Gastrocnemius medialis (tissue), 4 donors: ENCODE measurements at regions not wholly inside any gene's neighbourhood (a gene's known extent, or its start where the extent isn't known, plus 50 kb on each side); places are given as distances from the start of the nearest gene placed in this dataset.

Experiments
- ATAC-seq, 2 donors: fragments of 150-250 bp; one replicate each; pipeline ENCODE4 v1.9.1; 2016
- DNase-seq, 2 donors: peaks; one replicate each; pipeline ENCODE4 v3.0.0-alpha.2; 2019
- H3K27ac ChIP-seq, 4 donors: fragments of 200-600 bp; sonication (generic); 1 replicate in 1 of 4; 2 replicates in 3 of 4; pipeline ENCODE4 v1.5.1; 2016 to 2018; ENCODE audit warnings: mild to moderate bottlenecking in 2 of 4, moderate library complexity in 1 of 4
- H3K27me3 ChIP-seq, 3 donors: fragments of 200-600 bp; sonication (generic) in 2 of 3; 1 replicate in 1 of 3; 2 replicates in 2 of 3; pipeline versions ENCODE4 v1.5.1 to v1.6.0; 2016 to 2019; ENCODE audit warnings: mild to moderate bottlenecking in 1 of 3, moderate library complexity in 1 of 3
- H3K36me3 ChIP-seq, 2 donors: fragments of 200-600 bp; sonication (generic) in 1 of 2; one replicate each; pipeline ENCODE4 v1.5.1; 2017 to 2018
- H3K4me1 ChIP-seq, 2 donors: fragments of 200-600 bp; sonication (generic) in 1 of 2; one replicate each; pipeline ENCODE4 v1.5.1; 2016 to 2017; ENCODE audit warnings: mild to moderate bottlenecking in 2 of 2
- H3K4me3 ChIP-seq, 4 donors: fragments of 200-600 bp; sonication (generic) in 3 of 4; 1 replicate in 1 of 4; 2 replicates in 3 of 4; pipeline ENCODE4 v1.5.1; 2016 to 2019; ENCODE audit warnings: mild to moderate bottlenecking in 2 of 4
- H3K9me3 ChIP-seq, 3 donors: fragments of 200-600 bp; sonication (generic) in 2 of 3; 1 replicate in 1 of 3; 2 replicates in 2 of 3; pipeline ENCODE4 v1.5.1; 2016 to 2019
- POLR2A ChIP-seq, 2 donors: fragments of 450-650 bp; IDR thresholded peaks; one replicate each; pipeline ENCODE4 v1.6.1; 2017; ENCODE audit warnings: antibody characterized with exemption in 2 of 2, mild to moderate bottlenecking in 2 of 2, moderate library complexity in 2 of 2
- in situ Hi-C, 4 donors: fragments of 200-750 bp; cut with MboI; loops; one replicate each; pipeline versions ENCODE4 v1.15.0 to v1.8.0; 2017; ENCODE audit warnings: low sequenced_read_pairs in 4 of 4
- intact Hi-C: fragments of 100-400 bp; cut with DNase I; formaldehyde crosslinking; loops from one replicate; pipeline ENCODE4 v1.15.1; 2023; ENCODE audit warnings: low total_unique reads
- TF ChIP-seq, protein P1 (sequence below), 5 experiments: fragments of 450-650 bp in 3 of 5; fragments of 200-600 bp in 2 of 5; sonication (generic) in 2 of 5; IDR thresholded peaks in 4 of 5; conservative IDR thresholded peaks in 1 of 5; 1 replicate in 4 of 5; 2 replicates in 1 of 5; pipeline ENCODE4 v1.5.1; 2016 to 2019; ENCODE audit warnings: antibody characterized with exemption in 5 of 5, mild to moderate bottlenecking in 3 of 5, moderate library complexity in 3 of 5

DNA sequence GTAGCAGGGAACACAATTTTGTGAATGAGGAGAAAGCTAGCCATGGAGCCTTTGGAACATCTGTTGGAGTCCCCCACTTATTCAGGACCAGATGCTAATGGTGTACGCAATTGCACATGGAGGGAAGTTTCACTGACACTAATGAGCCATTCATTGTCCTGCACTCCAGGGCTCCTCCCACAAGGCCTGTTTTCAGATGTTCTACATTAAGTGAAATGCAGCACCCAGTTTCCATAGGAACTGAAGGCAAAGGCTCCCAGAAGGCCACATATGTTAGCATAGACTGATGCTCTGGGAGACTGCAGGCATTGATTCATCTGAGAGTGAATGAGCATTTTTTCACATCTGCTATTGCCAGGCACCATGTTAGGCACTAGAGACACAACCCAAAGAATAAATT lies 399.5 kb downstream of the ETS1 start:
- H3K9me3 ChIP-seq: no peaks in the 10 kb centered on the region
- in situ Hi-C loops: no loop called here
- no peak overlapping the region for H3K27ac ChIP-seq
- H3K4me3 ChIP-seq: no peak overlapping the region
- intact Hi-C loops: no loop called here
- no peaks in the 10 kb centered on the region for H3K4me1 ChIP-seq
- no peaks in the 10 kb centered on the region for H3K27me3 ChIP-seq
- DNase-seq (no peak), ATAC-seq (no peak)
- no peaks in the 10 kb centered on the region for H3K36me3 ChIP-seq
- no peak for TF ChIP-seq POLR2A (IDR thresholded peaks at IDR 0.05)
- TF ChIP-seq, protein P1, sequence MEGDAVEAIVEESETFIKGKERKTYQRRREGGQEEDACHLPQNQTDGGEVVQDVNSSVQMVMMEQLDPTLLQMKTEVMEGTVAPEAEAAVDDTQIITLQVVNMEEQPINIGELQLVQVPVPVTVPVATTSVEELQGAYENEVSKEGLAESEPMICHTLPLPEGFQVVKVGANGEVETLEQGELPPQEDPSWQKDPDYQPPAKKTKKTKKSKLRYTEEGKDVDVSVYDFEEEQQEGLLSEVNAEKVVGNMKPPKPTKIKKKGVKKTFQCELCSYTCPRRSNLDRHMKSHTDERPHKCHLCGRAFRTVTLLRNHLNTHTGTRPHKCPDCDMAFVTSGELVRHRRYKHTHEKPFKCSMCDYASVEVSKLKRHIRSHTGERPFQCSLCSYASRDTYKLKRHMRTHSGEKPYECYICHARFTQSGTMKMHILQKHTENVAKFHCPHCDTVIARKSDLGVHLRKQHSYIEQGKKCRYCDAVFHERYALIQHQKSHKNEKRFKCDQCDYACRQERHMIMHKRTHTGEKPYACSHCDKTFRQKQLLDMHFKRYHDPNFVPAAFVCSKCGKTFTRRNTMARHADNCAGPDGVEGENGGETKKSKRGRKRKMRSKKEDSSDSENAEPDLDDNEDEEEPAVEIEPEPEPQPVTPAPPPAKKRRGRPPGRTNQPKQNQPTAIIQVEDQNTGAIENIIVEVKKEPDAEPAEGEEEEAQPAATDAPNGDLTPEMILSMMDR (IDR thresholded peaks at IDR 0.05 in 4 of 5, conservative IDR thresholded peaks at IDR 0.05 in 1 of 5): no peak

DNA sequence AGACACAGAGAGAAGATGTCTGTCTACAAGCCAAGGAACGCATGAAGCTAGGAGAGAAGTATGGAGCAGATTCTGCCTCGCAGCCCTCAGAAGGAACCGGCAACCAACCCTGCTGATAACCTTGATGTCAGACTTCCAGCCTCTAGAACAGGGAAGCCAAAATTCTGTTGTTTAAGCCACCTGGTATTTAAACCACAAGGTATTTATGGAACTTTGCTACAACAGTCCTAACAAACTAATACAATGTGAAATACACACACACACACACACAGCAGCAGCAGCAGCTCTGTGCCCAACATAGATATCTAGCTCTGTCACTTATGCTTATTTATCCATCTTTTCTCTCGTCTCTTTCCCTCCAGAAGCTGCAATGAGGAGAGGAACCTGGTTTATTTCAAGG lies 400.0 kb downstream of the ETS1 start:
- intact Hi-C loops: no loop called here
- no peak overlapping the region for H3K4me3 ChIP-seq
- H3K36me3 ChIP-seq: no peaks in the 10 kb centered on the region
- no peaks in the 10 kb centered on the region for H3K27me3 ChIP-seq
- TF ChIP-seq POLR2A (IDR thresholded peaks at IDR 0.05): no peak
- in situ Hi-C loops: no loop called here
- no peak for DNase-seq
- no peaks in the 10 kb centered on the region for H3K9me3 ChIP-seq
- H3K4me1 ChIP-seq: no peaks in the 10 kb centered on the region
- H3K27ac ChIP-seq: no peak overlapping the region
- ATAC-seq: no peak

DNA sequence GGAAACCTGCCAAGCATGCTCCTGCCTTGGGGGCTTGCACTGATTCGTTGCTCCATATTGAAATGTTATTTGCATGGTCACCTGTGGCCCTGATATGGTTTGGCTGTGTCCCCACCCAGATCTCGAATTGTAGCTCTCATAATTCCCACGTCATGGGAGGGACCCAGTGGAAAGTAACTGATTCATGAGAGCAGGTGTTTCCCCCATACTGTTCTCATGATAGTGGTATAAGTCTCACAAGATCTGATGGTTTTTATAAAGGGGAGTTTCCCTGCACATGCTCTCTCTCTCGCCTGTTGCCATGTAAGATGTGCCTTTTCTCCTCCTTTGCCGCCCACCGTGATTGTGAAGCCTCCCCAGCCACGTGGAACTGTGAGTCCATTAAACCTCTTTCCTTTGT lies 402.4 kb downstream of the ETS1 start:
- TF ChIP-seq, protein P1 (IDR thresholded peaks at IDR 0.05 in 4 of 5, conservative IDR thresholded peaks at IDR 0.05 in 1 of 5): no peak
- TF ChIP-seq POLR2A (IDR thresholded peaks at IDR 0.05): no peak
- intact Hi-C loops: no loop called here
- DNase-seq (no peak), ATAC-seq (no peak)
- H3K36me3 ChIP-seq: no peaks in the 10 kb centered on the region
- H3K4me1 ChIP-seq: no peaks in the 10 kb centered on the region
- no peak overlapping the region for H3K4me3 ChIP-seq
- in situ Hi-C loops: no loop called here
- no peak overlapping the region for H3K27ac ChIP-seq
- H3K9me3 ChIP-seq: no peaks in the 10 kb centered on the region
- no peaks in the 10 kb centered on the region for H3K27me3 ChIP-seq

DNA sequence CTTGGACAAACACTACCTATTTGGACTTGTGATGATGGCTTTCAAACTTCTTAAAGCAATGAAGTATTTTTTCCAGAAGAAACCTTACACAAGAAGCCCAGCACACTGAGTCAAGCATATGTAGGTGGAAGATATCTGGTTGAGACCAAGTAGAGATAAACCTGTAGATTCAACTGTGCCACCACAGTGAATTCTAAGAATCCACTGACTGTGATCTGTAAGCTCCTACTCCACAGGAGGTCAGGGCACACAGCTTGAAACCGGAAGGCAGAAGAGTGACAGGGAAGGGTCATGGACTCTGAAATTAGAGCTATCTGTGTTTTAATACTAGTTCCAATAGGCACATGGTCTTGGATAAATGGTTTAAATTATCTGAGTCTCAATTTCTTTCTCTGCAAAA lies 404.5 kb downstream of the ETS1 start:
- H3K27ac ChIP-seq: no peak overlapping the region
- H3K9me3 ChIP-seq: no peaks in the 10 kb centered on the region
- DNase-seq (no peak), ATAC-seq (no peak)
- H3K36me3 ChIP-seq: no peaks in the 10 kb centered on the region
- H3K4me1 ChIP-seq: no peaks in the 10 kb centered on the region
- TF ChIP-seq POLR2A (IDR thresholded peaks at IDR 0.05): no peak
- TF ChIP-seq, protein P1 (IDR thresholded peaks at IDR 0.05 in 4 of 5, conservative IDR thresholded peaks at IDR 0.05 in 1 of 5): no peak
- H3K4me3 ChIP-seq: no peak overlapping the region
- no peaks in the 10 kb centered on the region for H3K27me3 ChIP-seq
- in situ Hi-C loops (no loop called here), intact Hi-C loops (no loop called here)

DNA sequence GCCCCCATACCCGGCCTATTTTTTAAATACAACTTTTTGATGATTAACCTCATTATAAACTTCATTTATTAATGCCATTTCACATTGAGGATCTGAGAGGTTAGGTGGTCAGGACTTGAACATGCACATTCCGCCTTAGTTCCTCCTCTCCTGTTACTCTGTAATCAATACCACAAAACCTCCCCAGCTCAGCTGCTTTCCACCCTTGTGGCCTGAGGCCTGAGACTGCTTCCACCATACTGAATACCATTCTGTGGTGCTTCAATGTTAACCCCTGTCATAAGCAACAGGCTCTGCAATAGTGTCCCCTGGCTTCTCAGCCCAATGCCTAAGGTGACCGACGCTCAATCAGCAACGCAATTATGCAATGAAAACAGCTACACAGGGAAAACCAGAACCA lies 405.4 kb downstream of the ETS1 start:
- in situ Hi-C loops: no loop called here
- intact Hi-C loops: no loop called here
- DNase-seq: no peak
- Histone ChIP-seq H3K27ac (no peak overlapping the region), H3K9me3 (no peaks in the 10 kb centered on the region), H3K36me3 (no peaks in the 10 kb centered on the region), H3K4me3 (no peak overlapping the region), H3K4me1 (no peaks in the 10 kb centered on the region), H3K27me3 (no peaks in the 10 kb centered on the region)
- ATAC-seq: no peak
- TF ChIP-seq POLR2A (IDR thresholded peaks at IDR 0.05): no peak
- TF ChIP-seq, protein P1 (IDR thresholded peaks at IDR 0.05 in 4 of 5, conservative IDR thresholded peaks at IDR 0.05 in 1 of 5): no peak
